Mesenchymal stem cell (in vitro differentiated cells and primary cell): ENCODE measurements at regions not wholly inside any gene's neighbourhood (a gene's known extent, or its start where the extent isn't known, plus 50 kb on each side); places are given as distances from the start of the nearest gene placed in this dataset.

Experiments used
- DNase-seq: peaks from one replicate; pipeline ENCODE4 v3.0.0-alpha.2; 2013
- H2AFZ ChIP-seq: one replicate; pipeline ENCODE4 v1.6.1; 2013; ENCODE audit warnings: low read depth, mild to moderate bottlenecking, control low read depth, inconsistent platforms, low read length, moderate library complexity
- H2AK5ac ChIP-seq: 2 replicates; pipeline ENCODE4 v1.6.1; 2013; ENCODE audit warnings: low read length, moderate library complexity, mild to moderate bottlenecking, inconsistent platforms; ENCODE audit not compliant: severe bottlenecking
- H2BK120ac ChIP-seq: one replicate; pipeline ENCODE4 v1.6.1; 2013; ENCODE audit warnings: low read depth, mild to moderate bottlenecking, inconsistent platforms, low read length, moderate library complexity
- H2BK12ac ChIP-seq, 2 experiments: one replicate each; pipeline ENCODE4 v1.6.1; 2013; ENCODE audit warnings: inconsistent platforms in 2 of 2, low read length in 2 of 2, mild to moderate bottlenecking in 2 of 2, moderate library complexity in 2 of 2, control low read depth in 1 of 2
- H2BK15ac ChIP-seq: one replicate; pipeline ENCODE4 v1.6.1; 2013; ENCODE audit warnings: mild to moderate bottlenecking, low read depth, inconsistent platforms; ENCODE audit not compliant: poor library complexity, severe bottlenecking
- H2BK5ac ChIP-seq: 2 replicates; pipeline ENCODE4 v1.6.1; 2013; ENCODE audit warnings: low read depth, mild to moderate bottlenecking, low read length, control low read depth, inconsistent platforms; ENCODE audit not compliant: poor library complexity, severe bottlenecking
- H3K14ac ChIP-seq, 2 experiments: one replicate each; pipeline ENCODE4 v1.6.1; 2013; ENCODE audit warnings: inconsistent platforms in 2 of 2, low read length in 2 of 2, control low read depth in 1 of 2, mild to moderate bottlenecking in 1 of 2, moderate library complexity in 1 of 2
- H3K18ac ChIP-seq, 2 experiments: one replicate each; pipeline ENCODE4 v1.6.1; 2013; ENCODE audit warnings: inconsistent platforms in 2 of 2, low read length in 2 of 2, control low read depth in 1 of 2, low read depth in 1 of 2, mild to moderate bottlenecking in 1 of 2
- H3K23ac ChIP-seq, 2 experiments: one replicate each; pipeline ENCODE4 v1.6.1; 2013; ENCODE audit warnings: inconsistent platforms in 2 of 2, low read length in 2 of 2, mild to moderate bottlenecking in 2 of 2, moderate library complexity in 2 of 2, control low read depth in 1 of 2
- H3K27ac ChIP-seq: 2 replicates; pipeline ENCODE4 v1.5.1; 2013; ENCODE audit warnings: mild to moderate bottlenecking, moderate library complexity, low read length, control low read depth, inconsistent platforms; ENCODE audit not compliant: poor library complexity, severe bottlenecking
- H3K27me3 ChIP-seq, 2 experiments: 2 replicates each; pipeline versions ENCODE4 v1.6.1 to v1.7.0; 2013; ENCODE audit warnings: low read length in 2 of 2, mild to moderate bottlenecking in 2 of 2, moderate library complexity in 2 of 2, control low read depth in 1 of 2, inconsistent platforms in 1 of 2; ENCODE audit not compliant: control insufficient read depth in 1 of 2, insufficient read depth in 1 of 2
- H3K36me3 ChIP-seq, 2 experiments: 2 replicates each; pipeline versions ENCODE4 v1.6.1 to v1.7.0; 2013; ENCODE audit warnings: low read length in 2 of 2, control low read depth in 1 of 2, inconsistent platforms in 1 of 2, low read depth in 1 of 2, mild to moderate bottlenecking in 1 of 2; ENCODE audit not compliant: insufficient read depth in 2 of 2, control insufficient read depth in 1 of 2
- H3K4ac ChIP-seq, 2 experiments: one replicate each; pipeline ENCODE4 v1.6.1; 2013; ENCODE audit warnings: inconsistent platforms in 2 of 2, low read length in 2 of 2, mild to moderate bottlenecking in 2 of 2, moderate library complexity in 2 of 2, control low read depth in 1 of 2, low read depth in 1 of 2
- H3K4me1 ChIP-seq: 2 replicates; pipeline ENCODE4 v1.6.1; 2013; ENCODE audit warnings: low read depth, low read length, control low read depth; ENCODE audit not compliant: control insufficient read depth, insufficient read depth
- H3K4me2 ChIP-seq: 2 replicates; pipeline ENCODE4 v1.6.1; 2013; ENCODE audit warnings: low read length, mild to moderate bottlenecking, inconsistent platforms; ENCODE audit not compliant: poor library complexity, severe bottlenecking
- H3K4me3 ChIP-seq, 2 experiments: 2 replicates each; pipeline versions ENCODE4 v1.5.1 to v1.7.0; 2013; ENCODE audit warnings: low read length in 2 of 2, mild to moderate bottlenecking in 2 of 2, control low read depth in 1 of 2, low read depth in 1 of 2; ENCODE audit not compliant: insufficient read depth in 1 of 2
- H3K79me1 ChIP-seq: replicated peaks from 2 replicates; pipeline ENCODE4 v1.6.1; 2013; ENCODE audit warnings: mild to moderate bottlenecking, control low read depth, low read length, inconsistent platforms; ENCODE audit not compliant: poor library complexity, severe bottlenecking
- H3K9ac ChIP-seq: 2 replicates; pipeline ENCODE4 v1.7.0; 2013; ENCODE audit warnings: mild to moderate bottlenecking, low read length, moderate library complexity
- H3K9me3 ChIP-seq: 2 replicates; pipeline ENCODE4 v1.7.0; 2013; ENCODE audit warnings: mild to moderate bottlenecking, low read length; ENCODE audit not compliant: control insufficient read depth
- H4K8ac ChIP-seq: one replicate; pipeline ENCODE4 v1.6.1; 2013; ENCODE audit warnings: inconsistent platforms, mild to moderate bottlenecking, low read length, moderate library complexity
- H4K91ac ChIP-seq: one replicate; pipeline ENCODE4 v1.6.1; 2013; ENCODE audit warnings: mild to moderate bottlenecking, low read length, inconsistent platforms
- WGBS: methylation state at CpG from one replicate; pipeline ENCODE4 v1.1.7; 2013; ENCODE audit warnings: mixed read lengths; 5-methylcytosine and 5-hydroxymethylcytosine counted together

DNA sequence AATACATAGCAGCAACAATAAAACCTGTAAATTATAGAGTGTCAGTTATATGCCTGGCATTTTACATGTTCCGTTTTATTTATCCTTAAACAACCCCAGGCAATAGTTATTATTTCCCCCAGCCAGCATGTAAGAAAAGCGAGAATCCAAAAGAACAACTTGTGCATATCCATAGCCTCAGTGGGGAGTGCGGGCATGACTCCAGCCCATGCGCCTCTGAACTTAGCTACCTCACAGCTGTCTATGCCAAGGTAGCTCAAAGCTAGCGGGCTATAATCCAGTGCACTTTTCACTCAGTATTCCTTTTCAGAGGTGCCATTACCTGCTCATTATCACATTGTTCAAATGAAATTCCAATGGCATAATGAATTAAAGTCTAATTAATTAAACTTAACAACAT, 257.3 kb upstream of the EDNRA start:
- Histone ChIP-seq H2AFZ (no peak overlapping the region), H3K9me3 (no peaks in the 10 kb centered on the region), H3K4me3 (no peak overlapping the region), H3K4me1 (no peaks in the 10 kb centered on the region), H3K27ac (no peak overlapping the region), H3K36me3 (no peaks in the 10 kb centered on the region), H3K14ac (no peak overlapping the region), H2BK12ac (no peak overlapping the region), H3K27me3 (no peaks in the 10 kb centered on the region), H2BK15ac (no peak overlapping the region), H3K4ac (no peak overlapping the region), H4K91ac (no peak overlapping the region), H2BK120ac (no peak overlapping the region), H3K9ac (no peak overlapping the region), H3K18ac (no peak overlapping the region), H3K79me1 (no peaks in the 10 kb centered on the region), H3K23ac (no peak overlapping the region), H2AK5ac (no peak overlapping the region), H3K4me2 (no peak overlapping the region), H4K8ac (peak overlapping the region; percentile 49), H2BK5ac (no peak overlapping the region)
- 98% methylated on average over 5 of the region's 5 CpGs for WGBS
- no peak for DNase-seq

GRCh38 chr4:147236806-147237205, 244.1 kb upstream of the EDNRA start:
- H3K4me2 ChIP-seq = no peak overlapping the region
- H3K23ac ChIP-seq = no peak overlapping the region
- H3K27me3 ChIP-seq = no peaks in the 10 kb centered on the region
- no peak overlapping the region for H2AK5ac ChIP-seq
- no peak overlapping the region for H3K4me3 ChIP-seq
- no peak overlapping the region for H2BK120ac ChIP-seq
- H2BK15ac ChIP-seq = no peak overlapping the region
- H3K36me3 ChIP-seq = no peaks in the 10 kb centered on the region
- H2AFZ ChIP-seq = no peak overlapping the region
- no peaks in the 10 kb centered on the region for H3K79me1 ChIP-seq
- no peaks in the 10 kb centered on the region for H3K9me3 ChIP-seq
- DNase-seq = no peak
- no peak overlapping the region for H3K27ac ChIP-seq
- H3K4ac ChIP-seq = no peak overlapping the region
- no peak overlapping the region for H3K9ac ChIP-seq
- H3K14ac ChIP-seq = no peak overlapping the region
- no peak overlapping the region for H4K8ac ChIP-seq
- 72% methylated on average over 2 of the region's 3 CpGs for WGBS
- H2BK12ac ChIP-seq = no peak overlapping the region
- no peak overlapping the region for H2BK5ac ChIP-seq
- no peak overlapping the region for H3K18ac ChIP-seq
- H4K91ac ChIP-seq = no peak overlapping the region
- H3K4me1 ChIP-seq = no peaks in the 10 kb centered on the region

GRCh38 chr4:147244786-147245185, 236.1 kb upstream of the EDNRA start:
- H3K36me3 ChIP-seq = no peaks in the 10 kb centered on the region

GRCh38 chr4:147246096-147246495, 234.8 kb upstream of the EDNRA start:
- no peak overlapping the region for H4K8ac ChIP-seq
- H3K4me2 ChIP-seq = no peak overlapping the region
- peak overlapping the region; percentile 18 to 58 for H3K18ac ChIP-seq
- H3K4me1 ChIP-seq = no peaks in the 10 kb centered on the region
- no peak overlapping the region for H3K14ac ChIP-seq
- H3K79me1 ChIP-seq = no peaks in the 10 kb centered on the region
- H2BK15ac ChIP-seq = no peak overlapping the region
- no peak overlapping the region for H3K27ac ChIP-seq
- peaks cover 8% of the 10 kb centered on the region for H3K9me3 ChIP-seq
- H3K36me3 ChIP-seq = no peaks in the 10 kb centered on the region
- H3K23ac ChIP-seq = no peak overlapping the region
- H2BK12ac ChIP-seq = peak overlapping the region in 1 of 2 experiments; percentile 86
- peak overlapping the region; percentile 73 for H2BK120ac ChIP-seq
- no peaks in the 10 kb centered on the region for H3K27me3 ChIP-seq
- H3K4me3 ChIP-seq = no peak overlapping the region
- H2AK5ac ChIP-seq = no peak overlapping the region
- H2BK5ac ChIP-seq = no peak overlapping the region
- H3K9ac ChIP-seq = no peak overlapping the region
- no peak for DNase-seq
- WGBS = no CpG with 5 or more reads among the region's 1 CpG
- no peak overlapping the region for H2AFZ ChIP-seq
- H3K4ac ChIP-seq = peak overlapping the region in 1 of 2 experiments; percentile 73
- H4K91ac ChIP-seq = peak overlapping the region; percentile 61

More at GRCh38 chr4:147244786-147245185, 236.1 kb upstream of the EDNRA start:
- Histone ChIP-seq H4K91ac (no peak overlapping the region), H3K79me1 (no peaks in the 10 kb centered on the region), H3K4me1 (no peaks in the 10 kb centered on the region), H3K9ac (no peak overlapping the region), H2AFZ (peak overlapping the region; percentile 51), H3K23ac (peak overlapping the region in 1 of 2 experiments; percentile 72), H3K14ac (peak overlapping the region in 1 of 2 experiments; percentile 81), H3K4me3 (no peak overlapping the region), H4K8ac (no peak overlapping the region), H3K27ac (no peak overlapping the region), H2AK5ac (no peak overlapping the region), H3K27me3 (no peaks in the 10 kb centered on the region), H3K4ac (no peak overlapping the region), H2BK15ac (no peak overlapping the region), H3K4me2 (no peak overlapping the region), H2BK120ac (no peak overlapping the region), H3K18ac (peak overlapping the region in 1 of 2 experiments; percentile 66), H2BK5ac (no peak overlapping the region), H3K9me3 (peaks cover under 1% of the 10 kb centered on the region), H2BK12ac (peak overlapping the region in 1 of 2 experiments; percentile 88)
- no peak for DNase-seq
- no CpG with 5 or more reads among the region's 1 CpG for WGBS
